WERI-Rb-1 (cell line): ENCODE measurements at regions not wholly inside any gene's neighbourhood (a gene's known extent, or its start where the extent isn't known, plus 50 kb on each side); places are given as distances from the start of the nearest gene placed in this dataset.

Experiments used
- DNase-seq: peaks from one replicate; pipeline ENCODE4 v3.0.0-alpha.2; 2020
- H3K27ac ChIP-seq: fragments of 250-450 bp; sonication (Bioruptor Pico); 2 replicates; pipeline ENCODE4 v1.5.1; 2020; ENCODE audit warnings: mild to moderate bottlenecking, moderate library complexity
- H3K27me3 ChIP-seq: fragments of 250-450 bp; sonication (Bioruptor Pico); 2 replicates; pipeline ENCODE4 v1.5.1; 2021; ENCODE audit warnings: mild to moderate bottlenecking, low read depth, moderate library complexity; ENCODE audit not compliant: insufficient read depth, severe bottlenecking
- H3K36me3 ChIP-seq: fragments of 250-450 bp; sonication (Bioruptor Pico); 2 replicates; pipeline ENCODE4 v1.5.1; 2020; ENCODE audit warnings: mild to moderate bottlenecking, moderate library complexity
- H3K4me3 ChIP-seq: 2 replicates; pipeline ENCODE4 v1.5.1; 2011; ENCODE audit warnings: low read depth, mild to moderate bottlenecking, control low read depth, low read length
- H3K9me3 ChIP-seq: fragments of 250-450 bp; sonication (Bioruptor Pico); 2 replicates; pipeline ENCODE4 v1.5.1; 2021; ENCODE audit warnings: mild to moderate bottlenecking, moderate library complexity; ENCODE audit not compliant: severe bottlenecking
- TF ChIP-seq, protein P1 (sequence below): IDR thresholded peaks from 2 replicates; pipeline ENCODE4 v1.5.1; 2011; ENCODE audit warnings: low read depth, mild to moderate bottlenecking, control low read depth, inconsistent platforms, low read length

DNA sequence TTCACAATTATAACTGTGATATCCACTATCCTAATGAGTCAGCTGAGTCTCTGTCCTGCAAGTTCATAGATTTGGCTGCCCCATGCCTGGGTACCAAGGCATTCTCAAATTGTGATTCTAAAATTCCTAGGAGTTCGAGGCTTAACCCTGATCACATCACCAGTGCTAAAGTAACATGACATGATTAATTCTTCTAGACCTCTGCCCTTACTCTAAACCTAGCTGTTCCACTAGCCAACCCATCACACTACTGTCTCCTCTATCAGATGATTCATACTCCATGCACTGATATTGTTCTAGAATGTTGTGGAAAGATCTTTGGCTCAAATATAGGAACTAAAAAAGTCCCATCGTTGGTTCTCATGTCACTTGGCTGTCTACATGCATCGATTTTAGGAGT is 487.6 kb downstream of the PIK3C3 start:
- Histone ChIP-seq H3K9me3 (peaks cover 6% of the 10 kb centered on the region), H3K27ac (no peak overlapping the region), H3K27me3 (no peaks in the 10 kb centered on the region), H3K36me3 (peaks cover 4% of the 10 kb centered on the region), H3K4me3 (no peak overlapping the region)
- DNase-seq, result no peak
- TF ChIP-seq, protein P1, sequence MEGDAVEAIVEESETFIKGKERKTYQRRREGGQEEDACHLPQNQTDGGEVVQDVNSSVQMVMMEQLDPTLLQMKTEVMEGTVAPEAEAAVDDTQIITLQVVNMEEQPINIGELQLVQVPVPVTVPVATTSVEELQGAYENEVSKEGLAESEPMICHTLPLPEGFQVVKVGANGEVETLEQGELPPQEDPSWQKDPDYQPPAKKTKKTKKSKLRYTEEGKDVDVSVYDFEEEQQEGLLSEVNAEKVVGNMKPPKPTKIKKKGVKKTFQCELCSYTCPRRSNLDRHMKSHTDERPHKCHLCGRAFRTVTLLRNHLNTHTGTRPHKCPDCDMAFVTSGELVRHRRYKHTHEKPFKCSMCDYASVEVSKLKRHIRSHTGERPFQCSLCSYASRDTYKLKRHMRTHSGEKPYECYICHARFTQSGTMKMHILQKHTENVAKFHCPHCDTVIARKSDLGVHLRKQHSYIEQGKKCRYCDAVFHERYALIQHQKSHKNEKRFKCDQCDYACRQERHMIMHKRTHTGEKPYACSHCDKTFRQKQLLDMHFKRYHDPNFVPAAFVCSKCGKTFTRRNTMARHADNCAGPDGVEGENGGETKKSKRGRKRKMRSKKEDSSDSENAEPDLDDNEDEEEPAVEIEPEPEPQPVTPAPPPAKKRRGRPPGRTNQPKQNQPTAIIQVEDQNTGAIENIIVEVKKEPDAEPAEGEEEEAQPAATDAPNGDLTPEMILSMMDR, result no peak

DNA sequence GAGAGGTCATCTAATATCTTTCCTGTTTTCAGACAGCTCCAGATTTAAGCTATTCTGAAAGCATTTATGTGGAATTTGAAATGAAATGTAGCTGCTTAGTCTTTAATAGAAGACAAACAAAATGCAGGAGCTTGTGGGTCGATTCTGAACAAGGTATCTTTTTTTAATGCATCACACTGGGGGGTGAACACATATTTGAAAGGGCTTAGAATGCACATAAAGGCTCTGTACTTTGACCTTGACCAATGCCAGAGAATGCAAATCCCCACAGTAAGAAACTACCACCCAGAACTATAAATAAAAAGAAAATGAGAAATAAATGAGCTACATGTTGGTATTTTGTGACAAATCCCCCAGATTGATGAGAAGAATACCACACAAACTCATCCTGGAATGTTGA is 489.3 kb downstream of the PIK3C3 start:
- Histone ChIP-seq H3K4me3 (no peak overlapping the region), H3K27me3 (no peaks in the 10 kb centered on the region), H3K36me3 (peaks cover 4% of the 10 kb centered on the region), H3K27ac (no peak overlapping the region), H3K9me3 (peaks cover 10% of the 10 kb centered on the region)
- TF ChIP-seq, protein P1, result no peak
- no peak for DNase-seq

DNA sequence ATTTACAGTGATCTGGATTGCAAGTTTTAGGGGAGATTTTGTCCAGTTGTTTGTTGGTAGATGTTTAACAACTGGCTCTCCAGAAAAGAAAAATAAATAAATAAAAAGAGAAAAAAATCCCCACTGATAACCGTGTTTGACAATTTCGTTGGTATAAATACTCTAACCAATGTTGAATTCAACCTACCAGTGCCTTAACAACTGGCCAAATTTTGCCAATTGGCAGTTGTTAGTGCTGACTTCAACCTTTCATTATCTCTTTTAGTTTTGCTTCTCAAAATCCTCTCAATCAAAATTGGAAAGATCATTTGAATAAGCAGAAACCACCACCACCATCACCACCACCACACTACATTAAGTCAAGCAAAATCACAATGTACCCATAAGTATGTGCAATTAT is 490.3 kb downstream of the PIK3C3 start:
- H3K27me3 ChIP-seq, result no peaks in the 10 kb centered on the region
- H3K9me3 ChIP-seq, result peaks cover 10% of the 10 kb centered on the region
- no peak overlapping the region for H3K27ac ChIP-seq
- no peak overlapping the region for H3K4me3 ChIP-seq
- no peak for DNase-seq
- H3K36me3 ChIP-seq, result peaks cover 4% of the 10 kb centered on the region
- TF ChIP-seq, protein P1, result no peak

DNA sequence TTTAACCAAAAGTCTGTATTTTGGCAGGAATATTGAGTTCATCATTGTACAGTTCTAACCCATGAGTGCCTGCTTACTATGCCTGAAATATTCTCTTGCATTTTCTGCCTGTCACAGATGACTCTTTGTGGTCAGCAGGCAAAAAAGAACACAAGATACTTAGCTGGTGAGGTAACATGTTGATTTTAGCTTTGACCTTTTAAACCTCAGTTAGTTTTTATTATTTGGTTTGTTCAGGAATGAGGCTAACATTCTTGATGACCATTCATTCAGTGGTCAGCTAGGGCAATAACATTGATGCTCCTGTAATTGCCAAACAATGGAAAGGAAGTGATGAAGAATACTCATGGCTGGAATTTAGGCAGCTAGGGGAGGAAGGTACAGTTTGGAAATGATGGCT is 491.2 kb downstream of the PIK3C3 start:
- Histone ChIP-seq H3K36me3 (peaks cover 4% of the 10 kb centered on the region), H3K27me3 (no peaks in the 10 kb centered on the region), H3K27ac (no peak overlapping the region), H3K9me3 (peaks cover 10% of the 10 kb centered on the region), H3K4me3 (no peak overlapping the region)
- TF ChIP-seq, protein P1, result no peak
- no peak for DNase-seq

DNA sequence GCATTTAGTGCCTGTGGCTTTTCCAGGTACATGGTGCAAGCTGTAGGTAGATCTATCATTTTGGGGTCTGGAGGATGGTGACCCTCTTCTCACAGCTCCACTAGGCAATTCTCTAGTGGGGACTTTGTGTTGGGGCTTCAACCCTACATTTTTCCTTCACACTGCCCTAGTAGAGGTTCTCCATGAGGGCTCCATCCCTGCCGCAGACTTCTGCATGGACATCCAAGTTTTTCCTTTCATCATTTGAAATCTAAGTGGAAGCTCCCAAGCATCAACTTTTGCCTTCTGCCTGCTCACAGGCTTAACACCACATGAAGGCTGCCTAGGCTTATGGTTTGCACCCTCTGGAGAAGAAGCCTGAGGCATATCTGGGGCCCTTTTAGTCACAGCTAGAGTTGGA is 492.7 kb downstream of the PIK3C3 start:
- H3K27ac ChIP-seq, result no peak overlapping the region
- H3K36me3 ChIP-seq, result peaks cover 4% of the 10 kb centered on the region
- no peaks in the 10 kb centered on the region for H3K27me3 ChIP-seq
- TF ChIP-seq, protein P1, result no peak
- DNase-seq, result no peak
- H3K9me3 ChIP-seq, result peaks cover 10% of the 10 kb centered on the region
- H3K4me3 ChIP-seq, result no peak overlapping the region

DNA sequence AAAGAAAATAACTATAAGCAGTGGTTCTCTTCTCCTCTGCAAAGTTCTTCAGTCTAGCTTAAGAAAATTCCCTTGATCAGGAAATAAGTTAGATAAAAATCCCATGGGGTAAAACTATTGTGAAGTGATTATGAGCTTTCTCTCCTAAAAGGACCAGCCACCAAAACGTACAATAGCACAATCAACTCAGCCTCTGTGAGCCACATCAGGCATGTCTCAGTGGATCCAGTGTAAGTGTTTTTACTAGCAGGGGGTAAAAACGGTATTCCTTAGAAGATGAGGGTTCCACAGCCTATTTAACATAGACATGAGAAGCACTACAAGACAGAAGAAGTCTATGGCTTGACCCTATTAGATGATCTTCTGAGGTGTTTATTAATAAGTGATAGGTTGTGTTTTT is 503.2 kb downstream of the PIK3C3 start:
- H3K9me3 ChIP-seq, result no peaks in the 10 kb centered on the region
- no peaks in the 10 kb centered on the region for H3K27me3 ChIP-seq
- no peak overlapping the region for H3K4me3 ChIP-seq
- no peak overlapping the region for H3K27ac ChIP-seq
- TF ChIP-seq, protein P1, result no peak
- H3K36me3 ChIP-seq, result peaks cover 42% of the 10 kb centered on the region
- DNase-seq, result no peak
